ENCODE measurements at regions not wholly inside any gene's neighbourhood (a gene's known extent, or its start where the extent isn't known, plus 50 kb on each side); places are given as distances from the start of the nearest gene placed in this dataset.

GRCh38 chr18:44411976-44412375 is 268.7 kb upstream of the SETBP1 start:
- TF ChIP-seq POLR2AphosphoS5 (IDR thresholded peaks at IDR 0.05) (no peak), CTCF (IDR thresholded peaks at IDR 0.05) (no peak), POLR2A (IDR thresholded peaks at IDR 0.05; ENCODE audit: low read depth) (no peak), EP300 (IDR thresholded peaks at IDR 0.05) (no peak)
